Ishikawa (cell line): ENCODE measurements at regions not wholly inside any gene's neighbourhood (a gene's known extent, or its start where the extent isn't known, plus 50 kb on each side); places are given as distances from the start of the nearest gene placed in this dataset.

ENCODE experiments used
- CEBPB ChIP-seq: IDR thresholded peaks from 2 replicates; pipeline ENCODE4 v1.6.1; 2012
- CREB1 ChIP-seq: IDR thresholded peaks from 2 replicates; pipeline ENCODE4 v1.6.1; 2012; ENCODE audit warnings: low read depth
- EGR1 ChIP-seq: IDR thresholded peaks from 2 replicates; pipeline ENCODE4 v1.6.1; 2012
- EP300 ChIP-seq: IDR thresholded peaks from 2 replicates; pipeline ENCODE4 v1.6.1; 2012; ENCODE audit warnings: borderline replicate concordance
- MAX ChIP-seq: IDR thresholded peaks from 2 replicates; pipeline ENCODE4 v1.6.1; 2012
- NFIC ChIP-seq: IDR thresholded peaks from 2 replicates; pipeline ENCODE4 v1.6.1; 2012
- TAF1 ChIP-seq: IDR thresholded peaks from 2 replicates; pipeline ENCODE4 v1.6.1; 2012; ENCODE audit warnings: low read depth, mild to moderate bottlenecking
- TEAD4 ChIP-seq: IDR thresholded peaks from 2 replicates; pipeline ENCODE4 v1.6.1; 2012
- YY1 ChIP-seq: IDR thresholded peaks from 2 replicates; pipeline ENCODE4 v1.6.1; 2012; ENCODE audit warnings: low read depth
- TF ChIP-seq, protein P1 (sequence below): IDR thresholded peaks from 2 replicates; pipeline ENCODE4 v1.6.1; 2012; ENCODE audit warnings: low read depth, mild to moderate bottlenecking

- TF ChIP-seq YY1, result no peak
- TF ChIP-seq TAF1, result no peak
- TF ChIP-seq, protein P1, sequence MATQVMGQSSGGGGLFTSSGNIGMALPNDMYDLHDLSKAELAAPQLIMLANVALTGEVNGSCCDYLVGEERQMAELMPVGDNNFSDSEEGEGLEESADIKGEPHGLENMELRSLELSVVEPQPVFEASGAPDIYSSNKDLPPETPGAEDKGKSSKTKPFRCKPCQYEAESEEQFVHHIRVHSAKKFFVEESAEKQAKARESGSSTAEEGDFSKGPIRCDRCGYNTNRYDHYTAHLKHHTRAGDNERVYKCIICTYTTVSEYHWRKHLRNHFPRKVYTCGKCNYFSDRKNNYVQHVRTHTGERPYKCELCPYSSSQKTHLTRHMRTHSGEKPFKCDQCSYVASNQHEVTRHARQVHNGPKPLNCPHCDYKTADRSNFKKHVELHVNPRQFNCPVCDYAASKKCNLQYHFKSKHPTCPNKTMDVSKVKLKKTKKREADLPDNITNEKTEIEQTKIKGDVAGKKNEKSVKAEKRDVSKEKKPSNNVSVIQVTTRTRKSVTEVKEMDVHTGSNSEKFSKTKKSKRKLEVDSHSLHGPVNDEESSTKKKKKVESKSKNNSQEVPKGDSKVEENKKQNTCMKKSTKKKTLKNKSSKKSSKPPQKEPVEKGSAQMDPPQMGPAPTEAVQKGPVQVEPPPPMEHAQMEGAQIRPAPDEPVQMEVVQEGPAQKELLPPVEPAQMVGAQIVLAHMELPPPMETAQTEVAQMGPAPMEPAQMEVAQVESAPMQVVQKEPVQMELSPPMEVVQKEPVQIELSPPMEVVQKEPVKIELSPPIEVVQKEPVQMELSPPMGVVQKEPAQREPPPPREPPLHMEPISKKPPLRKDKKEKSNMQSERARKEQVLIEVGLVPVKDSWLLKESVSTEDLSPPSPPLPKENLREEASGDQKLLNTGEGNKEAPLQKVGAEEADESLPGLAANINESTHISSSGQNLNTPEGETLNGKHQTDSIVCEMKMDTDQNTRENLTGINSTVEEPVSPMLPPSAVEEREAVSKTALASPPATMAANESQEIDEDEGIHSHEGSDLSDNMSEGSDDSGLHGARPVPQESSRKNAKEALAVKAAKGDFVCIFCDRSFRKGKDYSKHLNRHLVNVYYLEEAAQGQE, result no peak
- TF ChIP-seq EGR1, result no peak
- no peak for TF ChIP-seq CEBPB
- no peak for TF ChIP-seq EP300
- no peak for TF ChIP-seq MAX
- no peak for TF ChIP-seq NFIC
- TF ChIP-seq CREB1, result no peak
- no peak for TF ChIP-seq TEAD4
Observed at GRCh38 chr17:55964191-55964590, 189.1 kb upstream of the ANKFN1 start.
